Coronary artery (tissue), 2 donors: ENCODE measurements at regions not wholly inside any gene's neighbourhood (a gene's known extent, or its start where the extent isn't known, plus 50 kb on each side); places are given as distances from the start of the nearest gene placed in this dataset.

Experiments used
- DNase-seq: peaks from one replicate; pipeline ENCODE4 v3.0.0-alpha.2; 2017; ENCODE audit warnings: low spot score
- H3K27ac ChIP-seq, 2 donors: fragments of 200-600 bp; sonication (generic); one replicate each; pipeline ENCODE4 v1.5.1; 2016 to 2019
- H3K4me3 ChIP-seq: fragments of 200-600 bp; sonication (generic); 2 replicates; pipeline ENCODE4 v1.5.1; 2016; ENCODE audit warnings: mild to moderate bottlenecking, moderate library complexity
- CTCF ChIP-seq: fragments of 200-600 bp; sonication (generic); IDR thresholded peaks from one replicate; pipeline ENCODE4 v1.5.1; 2019; ENCODE audit warnings: antibody characterized with exemption

GRCh38 chr16:5653789-5654188 is 556.2 kb upstream of the EEF2KMT start:
- no peak for DNase-seq
- Histone ChIP-seq H3K27ac (no peak overlapping the region), H3K4me3 (no peak overlapping the region)
- no peak for TF ChIP-seq CTCF

- TF ChIP-seq CTCF, result no peak
- Histone ChIP-seq H3K4me3 (no peak overlapping the region), H3K27ac (no peak overlapping the region)
- DNase-seq, result no peak
These were observed 555.4 kb upstream of the EEF2KMT start for GRCh38 chr16:5653041-5653440.

GRCh38 chr16:5649762-5650743 is 552.5 kb upstream of the EEF2KMT start:
- TF ChIP-seq CTCF, result no peak
- Histone ChIP-seq H3K4me3 (no peak overlapping the region), H3K27ac (no peak overlapping the region)
- no peak for DNase-seq

GRCh38 chr16:5647051-5647450 is 549.5 kb upstream of the EEF2KMT start:
- Histone ChIP-seq H3K27ac (no peak overlapping the region), H3K4me3 (no peak overlapping the region)
- DNase-seq, result no peak
- TF ChIP-seq CTCF, result no peak

GRCh38 chr16:5643855-5644531 is 546.4 kb upstream of the EEF2KMT start:
- no peak for DNase-seq
- no peak for TF ChIP-seq CTCF
- H3K4me3 ChIP-seq, result no peak overlapping the region
- no peak overlapping the region for H3K27ac ChIP-seq

- no peak for TF ChIP-seq CTCF
- Histone ChIP-seq H3K4me3 (no peak overlapping the region), H3K27ac (no peak overlapping the region)
- no peak for DNase-seq
These were observed 544.8 kb upstream of the EEF2KMT start for GRCh38 chr16:5642436-5642835.
